MM.1S (cell line): ENCODE measurements at regions not wholly inside any gene's neighbourhood (a gene's known extent, or its start where the extent isn't known, plus 50 kb on each side); places are given as distances from the start of the nearest gene placed in this dataset.

Experiments
- DNase-seq: peaks from one replicate; pipeline ENCODE4 v3.0.0-alpha.2; 2015
- H2AFZ ChIP-seq: fragments of 300-600 bp; sonication (generic); 2 replicates; pipeline ENCODE4 v1.6.0; 2016; ENCODE audit warnings: antibody characterized with exemption, low read length
- H3F3A ChIP-seq: fragments of 300-600 bp; sonication (generic); 2 replicates; pipeline ENCODE4 v1.6.1; 2016; ENCODE audit warnings: mild to moderate bottlenecking, antibody characterized with exemption, low read length, moderate library complexity, mixed read lengths; ENCODE audit not compliant: insufficient read depth
- H3K27ac ChIP-seq: fragments of 300-600 bp; sonication (generic); 2 replicates; pipeline ENCODE4 v1.5.1; 2016; ENCODE audit warnings: mild to moderate bottlenecking, low read length
- H3K27me3 ChIP-seq: fragments of 300-600 bp; sonication (generic); replicated peaks from 2 replicates; pipeline ENCODE4 v1.6.0; 2016; ENCODE audit warnings: low read length; ENCODE audit not compliant: insufficient read depth
- H3K36me3 ChIP-seq: fragments of 300-600 bp; sonication (generic); replicated peaks from 2 replicates; pipeline ENCODE4 v1.6.1; 2016; ENCODE audit warnings: mild to moderate bottlenecking, low read length, mixed read lengths; ENCODE audit not compliant: insufficient read depth
- H3K4me1 ChIP-seq: fragments of 300-600 bp; sonication (generic); 2 replicates; pipeline ENCODE4 v1.6.1; 2016; ENCODE audit warnings: low read length, mixed read lengths
- H3K4me2 ChIP-seq: fragments of 300-600 bp; sonication (generic); 2 replicates; pipeline ENCODE4 v1.6.0; 2016; ENCODE audit warnings: low read depth, low read length
- H3K4me3 ChIP-seq: fragments of 300-600 bp; sonication (generic); 2 replicates; pipeline ENCODE4 v1.5.1; 2016; ENCODE audit warnings: low read length, mixed read lengths
- H3K79me2 ChIP-seq: fragments of 300-600 bp; sonication (generic); 2 replicates; pipeline ENCODE4 v1.6.1; 2016; ENCODE audit warnings: mixed run types, low read length, mixed read lengths
- H3K9ac ChIP-seq: fragments of 300-600 bp; sonication (generic); 2 replicates; pipeline ENCODE4 v1.6.1; 2016; ENCODE audit warnings: low read length, mixed read lengths
- H3K9me2 ChIP-seq: fragments of 300-600 bp; sonication (generic); replicated peaks from 2 replicates; pipeline ENCODE4 v1.6.1; 2016; ENCODE audit warnings: mild to moderate bottlenecking, low read length, mixed read lengths; ENCODE audit not compliant: insufficient read depth
- H3K9me3 ChIP-seq: fragments of 300-600 bp; sonication (generic); replicated peaks from 2 replicates; pipeline ENCODE4 v1.6.1; 2016; ENCODE audit warnings: mild to moderate bottlenecking, low read length, mixed read lengths; ENCODE audit not compliant: insufficient read depth
- H4K20me1 ChIP-seq: fragments of 300-600 bp; sonication (generic); 2 replicates; pipeline ENCODE4 v1.6.1; 2016; ENCODE audit warnings: mild to moderate bottlenecking, low read length, moderate library complexity, mixed read lengths; ENCODE audit not compliant: insufficient read depth
- EZH2 ChIP-seq: fragments of 300-600 bp; sonication (generic); optimal IDR thresholded peaks from 2 replicates; pipeline ENCODE3; 2017; ENCODE audit warnings: low read depth, mild to moderate bottlenecking, antibody characterized with exemption, low read length, mixed read lengths
- EZH2phosphoT487 ChIP-seq: fragments of 300-600 bp; sonication (generic); IDR thresholded peaks from 2 replicates; pipeline ENCODE4 v1.6.1; 2018; ENCODE audit warnings: antibody characterized with exemption, low read length
- TF ChIP-seq, protein P1 (sequence below): fragments of 300-600 bp; sonication (generic); IDR thresholded peaks from 2 replicates; pipeline ENCODE4 v1.5.1; 2016; ENCODE audit warnings: antibody characterized with exemption, low read length, mixed read lengths

DNA sequence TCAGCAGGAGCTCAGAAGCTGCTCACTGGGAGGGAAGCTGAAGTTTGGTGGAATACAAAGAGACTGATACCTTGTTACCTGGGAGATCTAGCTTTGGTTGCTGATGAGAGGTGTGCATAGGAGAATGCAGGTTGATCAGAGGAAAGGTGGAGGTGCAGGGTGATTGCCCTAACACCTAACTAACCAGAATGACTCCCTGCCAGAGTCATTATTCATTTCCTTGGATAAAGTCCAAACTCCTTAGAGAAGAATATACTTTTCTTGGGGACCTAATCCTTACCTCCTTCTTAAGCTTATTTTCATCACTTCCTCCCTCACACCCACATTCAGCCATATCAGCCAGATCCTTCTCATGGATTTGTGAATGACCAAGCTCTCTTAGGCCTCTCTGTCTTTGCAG is 814.2 kb upstream of the TENM4 start:
- no peaks in the 10 kb centered on the region for H3F3A ChIP-seq
- H3K9me2 ChIP-seq = no peaks in the 10 kb centered on the region
- H3K36me3 ChIP-seq = no peaks in the 10 kb centered on the region
- no peak overlapping the region for H3K9ac ChIP-seq
- H4K20me1 ChIP-seq = no peaks in the 10 kb centered on the region
- DNase-seq = no peak
- no peaks in the 10 kb centered on the region for H3K79me2 ChIP-seq
- TF ChIP-seq EZH2phosphoT487 = no peak
- TF ChIP-seq, protein P1, sequence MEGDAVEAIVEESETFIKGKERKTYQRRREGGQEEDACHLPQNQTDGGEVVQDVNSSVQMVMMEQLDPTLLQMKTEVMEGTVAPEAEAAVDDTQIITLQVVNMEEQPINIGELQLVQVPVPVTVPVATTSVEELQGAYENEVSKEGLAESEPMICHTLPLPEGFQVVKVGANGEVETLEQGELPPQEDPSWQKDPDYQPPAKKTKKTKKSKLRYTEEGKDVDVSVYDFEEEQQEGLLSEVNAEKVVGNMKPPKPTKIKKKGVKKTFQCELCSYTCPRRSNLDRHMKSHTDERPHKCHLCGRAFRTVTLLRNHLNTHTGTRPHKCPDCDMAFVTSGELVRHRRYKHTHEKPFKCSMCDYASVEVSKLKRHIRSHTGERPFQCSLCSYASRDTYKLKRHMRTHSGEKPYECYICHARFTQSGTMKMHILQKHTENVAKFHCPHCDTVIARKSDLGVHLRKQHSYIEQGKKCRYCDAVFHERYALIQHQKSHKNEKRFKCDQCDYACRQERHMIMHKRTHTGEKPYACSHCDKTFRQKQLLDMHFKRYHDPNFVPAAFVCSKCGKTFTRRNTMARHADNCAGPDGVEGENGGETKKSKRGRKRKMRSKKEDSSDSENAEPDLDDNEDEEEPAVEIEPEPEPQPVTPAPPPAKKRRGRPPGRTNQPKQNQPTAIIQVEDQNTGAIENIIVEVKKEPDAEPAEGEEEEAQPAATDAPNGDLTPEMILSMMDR = no peak
- TF ChIP-seq EZH2 = no peak
- no peak overlapping the region for H3K27ac ChIP-seq
- H3K4me3 ChIP-seq = no peak overlapping the region
- no peaks in the 10 kb centered on the region for H3K27me3 ChIP-seq
- no peaks in the 10 kb centered on the region for H3K4me1 ChIP-seq
- no peak overlapping the region for H3K4me2 ChIP-seq
- H2AFZ ChIP-seq = no peak overlapping the region
- no peaks in the 10 kb centered on the region for H3K9me3 ChIP-seq

- Histone ChIP-seq H4K20me1 (no peaks in the 10 kb centered on the region), H3K4me2 (no peak overlapping the region), H2AFZ (no peak overlapping the region), H3K27ac (no peak overlapping the region), H3K79me2 (no peaks in the 10 kb centered on the region), H3K36me3 (no peaks in the 10 kb centered on the region), H3K9me3 (no peaks in the 10 kb centered on the region), H3K9ac (no peak overlapping the region), H3K4me3 (no peak overlapping the region), H3F3A (no peaks in the 10 kb centered on the region), H3K9me2 (no peaks in the 10 kb centered on the region), H3K4me1 (no peaks in the 10 kb centered on the region), H3K27me3 (no peaks in the 10 kb centered on the region)
- TF ChIP-seq EZH2 = no peak
- TF ChIP-seq EZH2phosphoT487 = no peak
- TF ChIP-seq, protein P1 = no peak
- no peak for DNase-seq
Observed at GRCh38 chr11:80241766-80242165, 800.9 kb upstream of the TENM4 start.

GRCh38 chr11:80240245-80240644 is 799.4 kb upstream of the TENM4 start:
- Histone ChIP-seq H3K4me2 (no peak overlapping the region), H3K9ac (no peak overlapping the region), H3K4me1 (no peaks in the 10 kb centered on the region), H3F3A (no peaks in the 10 kb centered on the region), H3K36me3 (no peaks in the 10 kb centered on the region), H3K9me3 (no peaks in the 10 kb centered on the region), H3K27me3 (no peaks in the 10 kb centered on the region), H3K79me2 (no peaks in the 10 kb centered on the region), H4K20me1 (no peaks in the 10 kb centered on the region), H3K9me2 (no peaks in the 10 kb centered on the region), H3K4me3 (no peak overlapping the region), H2AFZ (no peak overlapping the region), H3K27ac (no peak overlapping the region)
- TF ChIP-seq, protein P1 = no peak
- TF ChIP-seq EZH2phosphoT487 (no peak), EZH2 (no peak)
- no peak for DNase-seq
